Heart left ventricle (tissue), 16 donors: ENCODE measurements at regions not wholly inside any gene's neighbourhood (a gene's known extent, or its start where the extent isn't known, plus 50 kb on each side); places are given as distances from the start of the nearest gene placed in this dataset.

Experiments used
- ATAC-seq, 4 donors: fragments of 200-7000 bp; cut with Tn5 transposase; one replicate each; pipeline ENCODE4 v1.9.1; 2020 to 2022; ENCODE audit warnings: moderate library complexity in 4 of 4, mild to moderate bottlenecking in 3 of 4, moderate number of reproducible peaks in 1 of 4
- DNase-seq, 5 donors: peaks; one replicate each; pipeline ENCODE4 v3.0.0-alpha.2; 2020
- H3K27ac ChIP-seq, 12 donors: fragments of 200-600 bp; sonication (generic) in 4 of 12; one replicate each; pipeline versions ENCODE4 v1.5.0 to v1.8.0; 2016 to 2022; ENCODE audit warnings: mild to moderate bottlenecking in 2 of 12
- H3K27me3 ChIP-seq, 9 donors: fragments of 200-600 bp; sonication (generic) in 2 of 9; one replicate each; pipeline versions ENCODE4 v1.5.1 to v1.8.0; 2016 to 2022; ENCODE audit warnings: mild to moderate bottlenecking in 3 of 9
- H3K36me3 ChIP-seq, 9 donors: fragments of 200-600 bp; sonication (generic) in 2 of 9; one replicate each; pipeline versions ENCODE4 v1.5.0 to v1.8.0; 2018 to 2022; ENCODE audit warnings: mild to moderate bottlenecking in 2 of 9
- H3K4me1 ChIP-seq, 12 donors: fragments of 200-600 bp; sonication (generic) in 4 of 12; one replicate each; pipeline versions ENCODE4 v1.5.0 to v1.8.0; 2016 to 2022; ENCODE audit warnings: mild to moderate bottlenecking in 3 of 12
- H3K4me3 ChIP-seq, 12 donors: fragments of 200-600 bp; sonication (generic) in 4 of 12; one replicate each; pipeline versions ENCODE4 v1.5.0 to v1.8.0; 2017 to 2022; ENCODE audit warnings: mild to moderate bottlenecking in 9 of 12, moderate library complexity in 4 of 12
- H3K9me3 ChIP-seq, 12 donors: fragments of 200-600 bp; sonication (generic) in 4 of 12; one replicate each; pipeline versions ENCODE4 v1.5.0 to v1.8.0; 2016 to 2022; ENCODE audit warnings: mild to moderate bottlenecking in 1 of 12
- CTCF ChIP-seq, 12 donors: fragments of 200-600 bp; sonication (generic) in 4 of 12; IDR thresholded peaks; one replicate each; pipeline versions ENCODE4 v1.5.0 to v1.8.0; 2018 to 2022; ENCODE audit warnings: antibody characterized with exemption in 12 of 12, mild to moderate bottlenecking in 5 of 12
- POLR2A ChIP-seq, 2 donors: fragments of 450-650 bp; IDR thresholded peaks; one replicate each; pipeline ENCODE4 v1.6.1; 2017; ENCODE audit warnings: antibody characterized with exemption in 2 of 2, mild to moderate bottlenecking in 2 of 2, moderate library complexity in 2 of 2
- WGBS, 4 donors: extraction: QIAGEN DNeasy Blood & Tissue Kit in 2 of 4; methylation state at CpG; one replicate each; pipeline versions ENCODE4 v1.1.5 to v1.1.7; 2013 to 2018; 5-methylcytosine and 5-hydroxymethylcytosine counted together
- intact Hi-C, 10 donors: fragments of 100-400 bp; cut with DNase I; formaldehyde crosslinking; loops; one replicate each; pipeline versions ENCODE4 v1.11.1 to v1.14.2; 2022
- donor health status: ischemic (EF 13 %, LVEDD 7.1; RV severe dilation, severe dysfunction).
- donor health status: healthy with polysubstance abuse.
- donor health status: DM: no; HTN: yes; CAD: no.
- donor health status: DM: no; HTN: no; CAD: no.
- donor health status: ischemic (EF 25% LVEDD 6.9; RV normal size, moderate dysfunction).
- donor health status: ischemic (EF 25% LVEDD 5.7; RV mildly dilated, moderate dysfunction).
- donor health status: healthy.
- donor health status: DM: yes; HTN: yes; CAD: no.
- donor health status: ischemic (EF 35%, LVEDD 5.7; RV mildly dilated, moderate dysfunction).
- donor health status: nonischemic (EF 11% LVEDD 7.7; RV severe dilation, severe dysfunction).
- donor health status: DM: yes; HTN: yes; CAD: no.
- donor health status: PGD.
- donor health status: ischemic (EF 29% LVEDD 5.4; RV normal size, mild dysfunction).
- donor health status: nonischemic (EF 23%, LVEDD 6.1; RV moderate dilation, normal function).

- 58 to 64% (median 61%) methylated on average over 4 of the region's 4 CpGs for WGBS, 4 donors
- H3K36me3 ChIP-seq = no peaks in the 10 kb centered on the region
- H3K27ac ChIP-seq = no peak overlapping the region
- intact Hi-C loops = no loop called here
- H3K4me3 ChIP-seq = no peak overlapping the region
- DNase-seq (no peak), ATAC-seq (no peak)
- TF ChIP-seq CTCF (IDR thresholded peaks at IDR 0.05) (no peak), POLR2A (IDR thresholded peaks at IDR 0.05) (no peak)
- no peaks in the 10 kb centered on the region for H3K4me1 ChIP-seq
- H3K27me3 ChIP-seq = no peaks in the 10 kb centered on the region
- no peaks in the 10 kb centered on the region for H3K9me3 ChIP-seq
These were observed 452.0 kb downstream of the DMRTA1 start for GRCh38 chr9:22898591-22898990.

- Histone ChIP-seq H3K4me1 (no peaks in the 10 kb centered on the region), H3K27me3 (no peaks in the 10 kb centered on the region), H3K36me3 (no peaks in the 10 kb centered on the region), H3K9me3 (no peaks in the 10 kb centered on the region), H3K4me3 (no peak overlapping the region), H3K27ac (no peak overlapping the region)
- TF ChIP-seq CTCF (IDR thresholded peaks at IDR 0.05) = no peak
- no peak for TF ChIP-seq POLR2A (IDR thresholded peaks at IDR 0.05)
- 32 to 48% (median 43%) methylated on average over 1 of the region's 1 CpG for WGBS, 4 donors
- intact Hi-C loops = no loop called here
- DNase-seq = no peak
- ATAC-seq = no peak
These were observed 465.0 kb downstream of the DMRTA1 start for GRCh38 chr9:22911632-22912031.

- Histone ChIP-seq H3K27me3 (no peaks in the 10 kb centered on the region), H3K9me3 (no peaks in the 10 kb centered on the region), H3K4me3 (no peak overlapping the region), H3K36me3 (no peaks in the 10 kb centered on the region), H3K4me1 (no peaks in the 10 kb centered on the region), H3K27ac (no peak overlapping the region)
- intact Hi-C loops = no loop called here
- TF ChIP-seq POLR2A (IDR thresholded peaks at IDR 0.05) (no peak), CTCF (IDR thresholded peaks at IDR 0.05) (no peak)
- 70 to 78% (median 72%) methylated on average over 4 of the region's 4 CpGs for WGBS, 4 donors
- DNase-seq (no peak), ATAC-seq (no peak)
These were observed 466.4 kb downstream of the DMRTA1 start for GRCh38 chr9:22913026-22913425.

- Histone ChIP-seq H3K27me3 (no peaks in the 10 kb centered on the region), H3K36me3 (no peaks in the 10 kb centered on the region), H3K4me3 (no peak overlapping the region), H3K4me1 (no peaks in the 10 kb centered on the region), H3K27ac (no peak overlapping the region), H3K9me3 (no peaks in the 10 kb centered on the region)
- no peak for TF ChIP-seq POLR2A (IDR thresholded peaks at IDR 0.05)
- no peak for TF ChIP-seq CTCF (IDR thresholded peaks at IDR 0.05)
- intact Hi-C loops = no loop called here
- no peak for ATAC-seq
- 26 to 48% (median 41%) methylated on average over 4 of the region's 4 CpGs for WGBS, 4 donors
- no peak for DNase-seq
These were observed 466.9 kb downstream of the DMRTA1 start for GRCh38 chr9:22913518-22913917.
